ENCODE measurements at regions not wholly inside any gene's neighbourhood (a gene's known extent, or its start where the extent isn't known, plus 50 kb on each side); places are given as distances from the start of the nearest gene placed in this dataset.

GRCh38 chr1:218925777-218926176 is 247.9 kb upstream of the LYPLAL1 start:
- TF ChIP-seq, protein P1, sequence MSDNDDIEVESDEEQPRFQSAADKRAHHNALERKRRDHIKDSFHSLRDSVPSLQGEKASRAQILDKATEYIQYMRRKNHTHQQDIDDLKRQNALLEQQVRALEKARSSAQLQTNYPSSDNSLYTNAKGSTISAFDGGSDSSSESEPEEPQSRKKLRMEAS (IDR thresholded peaks at IDR 0.05), result no peak
- TF ChIP-seq CTCF (IDR thresholded peaks at IDR 0.05 in 2 of 3, conservative IDR thresholded peaks at IDR 0.05 in 1 of 3; ENCODE audit: borderline replicate concordance in 1 of 3, insufficient read depth in 1 of 3, low read depth in 2 of 3, low read length in 2 of 3) (no peak), SIN3A (IDR thresholded peaks at IDR 0.05; ENCODE audit: low read depth) (no peak)
